HK-2 (cell line): ENCODE measurements at regions not wholly inside any gene's neighbourhood (a gene's known extent, or its start where the extent isn't known, plus 50 kb on each side); places are given as distances from the start of the nearest gene placed in this dataset.
"Not testable (repeated sequence)": the region's sequence is repeated elsewhere in the genome, so short reads cannot be mapped to it uniquely, and the experiment has no call there.

Experiments
- DNase-seq: peaks from one replicate; pipeline ENCODE4 v3.0.0-alpha.2; 2018; ENCODE audit not compliant: unreplicated experiment

DNA sequence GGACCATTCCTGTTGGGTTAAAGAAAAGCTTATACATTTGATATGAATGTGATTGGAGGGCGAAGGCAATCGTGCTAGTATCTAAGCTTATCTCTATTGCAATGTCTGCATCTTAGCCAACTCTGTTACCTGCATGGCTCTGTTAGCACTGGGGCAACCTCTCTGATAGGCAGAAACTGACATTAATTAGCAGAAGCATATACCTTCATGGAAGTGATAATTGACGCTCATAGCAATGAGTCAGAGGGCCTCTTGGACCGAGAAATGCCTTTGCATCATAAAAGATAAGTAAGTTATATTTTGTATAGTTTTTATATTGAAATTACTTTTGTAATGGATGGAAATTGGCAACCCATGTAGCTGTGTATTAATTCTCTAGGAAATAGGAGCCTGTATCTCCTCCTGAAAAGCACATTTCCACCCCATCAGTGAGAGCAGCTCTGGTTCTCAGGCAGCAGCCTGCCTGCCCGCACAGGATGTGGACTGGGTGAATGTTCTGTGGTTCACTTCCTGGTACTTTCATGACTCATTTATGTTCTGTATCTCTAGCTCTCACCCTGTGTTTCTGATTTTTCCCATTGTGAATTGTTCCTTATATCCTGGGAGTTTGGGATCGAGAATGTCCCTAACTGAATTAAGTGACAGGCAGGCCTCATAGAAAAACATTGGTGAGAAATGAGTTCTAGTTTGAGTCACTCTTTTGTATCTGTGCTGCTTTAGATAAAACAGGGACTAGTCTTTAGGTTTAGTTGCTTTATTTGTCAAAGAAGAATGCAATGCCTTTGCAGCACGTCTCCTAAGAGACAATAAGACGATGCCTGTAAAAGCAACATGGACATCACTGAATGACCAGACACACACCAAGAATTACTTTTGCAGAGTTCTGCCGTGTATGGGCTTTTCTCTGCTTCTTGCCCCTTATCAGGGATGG, 344.9 kb downstream of the DCDC2C start:
- peak; percentile 8 for DNase-seq

- DNase-seq = no peak
Measured at GRCh38 chr2:4049463-4049862, 346.1 kb downstream of the DCDC2C start.

- no peak for DNase-seq
Measured at GRCh38 chr2:4053769-4054493, 350.6 kb downstream of the DCDC2C start.

- no peak for DNase-seq
Measured at GRCh38 chr2:4066217-4066616, 362.8 kb downstream of the DCDC2C start.

GRCh38 chr2:4073026-4073569, 369.7 kb downstream of the DCDC2C start:
- no peak for DNase-seq

DNA sequence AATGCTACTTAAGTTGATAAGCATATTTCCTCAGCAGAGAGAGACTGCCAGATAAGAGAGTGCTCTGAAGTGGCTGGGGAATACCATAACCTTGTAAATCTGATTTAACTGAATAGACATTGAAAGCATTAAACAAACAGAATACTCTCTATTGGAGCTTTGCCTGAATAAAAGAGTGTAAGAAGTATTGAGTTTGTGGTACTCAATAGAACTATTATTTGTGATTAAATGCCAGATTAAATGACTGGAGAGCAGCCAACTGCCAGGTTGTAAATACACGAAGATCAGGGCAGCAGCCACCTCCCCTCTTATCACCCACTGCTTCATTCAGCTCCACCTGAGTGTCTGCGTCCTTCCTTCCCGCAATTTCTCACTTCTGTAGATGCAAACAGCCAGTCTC, 373.6 kb downstream of the DCDC2C start:
- DNase-seq = no peak

- DNase-seq = no peak
Measured at GRCh38 chr2:4085186-4085585, 381.8 kb downstream of the DCDC2C start.

- DNase-seq = no peak
Measured at GRCh38 chr2:4090668-4091630, 387.6 kb downstream of the DCDC2C start.

DNA sequence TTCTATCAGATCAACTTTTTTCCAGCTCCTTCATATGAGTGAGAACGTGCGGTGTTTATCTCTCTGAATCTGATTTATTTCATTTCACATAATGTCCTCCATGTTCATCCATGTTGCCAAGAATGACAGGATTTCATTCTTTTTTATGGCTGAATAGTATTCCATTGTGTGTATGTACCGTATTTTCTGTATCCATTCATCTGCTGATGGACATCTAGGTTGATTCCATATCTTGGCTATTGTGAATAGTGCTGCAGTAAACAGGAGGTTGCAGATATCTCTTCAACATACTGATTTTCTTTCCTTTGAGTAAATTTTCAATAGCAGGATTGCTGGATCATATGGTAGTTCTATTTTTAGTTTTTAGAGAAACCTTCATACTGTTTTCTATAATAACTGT, 388.5 kb downstream of the DCDC2C start:
- no peak for DNase-seq

DNA sequence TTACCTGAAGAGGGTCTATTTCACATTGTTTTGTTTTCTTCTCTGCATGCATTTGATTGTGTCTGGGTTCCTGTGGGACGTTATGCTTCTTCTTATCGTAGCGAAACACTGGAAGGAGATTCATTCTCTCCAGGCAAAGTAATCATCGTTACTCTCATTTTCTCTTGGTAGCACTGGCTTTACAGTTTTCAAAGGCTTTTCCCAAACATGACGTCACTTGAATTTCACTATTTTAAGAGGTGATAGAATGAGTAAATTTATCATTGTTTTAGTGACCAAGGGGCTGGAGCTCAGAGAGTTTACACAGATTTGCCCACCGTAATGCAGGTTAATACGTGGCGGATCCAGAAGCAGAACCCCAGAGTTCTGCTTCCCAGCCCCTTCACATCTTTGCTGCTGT, 391.4 kb downstream of the DCDC2C start:
- DNase-seq = no peak

- DNase-seq = no peak
Measured at GRCh38 chr2:4096978-4097766, 393.8 kb downstream of the DCDC2C start.

- no peak for DNase-seq
Measured at GRCh38 chr2:4098137-4098536, 394.8 kb downstream of the DCDC2C start.

GRCh38 chr2:4101936-4102335, 398.6 kb downstream of the DCDC2C start:
- DNase-seq = no peak

DNA sequence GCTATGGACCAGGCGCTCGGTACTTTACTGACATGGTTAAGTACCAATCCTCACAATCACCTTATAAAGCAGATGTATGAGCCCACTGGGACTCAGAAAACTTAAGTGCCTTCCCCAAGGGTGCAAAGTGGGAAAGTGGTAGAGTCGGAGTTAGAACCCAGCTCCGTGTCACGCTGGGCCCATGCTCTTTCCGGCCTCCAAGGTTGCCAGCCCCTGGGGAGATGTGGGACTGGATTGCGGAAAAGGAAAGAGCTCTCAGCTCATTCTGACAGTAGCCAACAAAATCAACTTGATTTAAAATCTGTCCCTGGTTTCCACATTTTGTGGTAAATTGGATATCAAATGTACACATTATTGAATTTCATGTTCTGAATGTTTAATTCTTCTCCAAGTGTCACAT, 403.8 kb downstream of the DCDC2C start:
- DNase-seq = no peak

DNA sequence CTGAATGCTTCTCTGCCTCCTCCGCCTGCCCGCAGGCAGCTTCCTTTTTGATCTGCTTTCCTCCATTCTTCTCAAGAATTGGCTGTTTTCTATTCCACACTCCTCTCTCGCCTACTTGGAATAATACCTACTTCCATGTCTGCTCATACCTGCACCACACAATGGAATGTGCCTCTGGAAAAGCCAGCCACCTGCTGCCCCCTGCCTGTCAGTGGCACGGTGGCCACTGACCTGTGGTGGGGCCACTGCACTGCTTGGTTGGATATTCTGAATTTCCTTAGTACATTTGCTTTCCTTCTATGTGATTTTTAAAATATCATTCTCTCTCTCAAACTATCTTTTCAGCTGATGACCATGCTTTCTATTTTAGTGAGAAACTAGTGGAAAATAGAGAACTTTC, 406.9 kb downstream of the DCDC2C start:
- DNase-seq = no peak

DNA sequence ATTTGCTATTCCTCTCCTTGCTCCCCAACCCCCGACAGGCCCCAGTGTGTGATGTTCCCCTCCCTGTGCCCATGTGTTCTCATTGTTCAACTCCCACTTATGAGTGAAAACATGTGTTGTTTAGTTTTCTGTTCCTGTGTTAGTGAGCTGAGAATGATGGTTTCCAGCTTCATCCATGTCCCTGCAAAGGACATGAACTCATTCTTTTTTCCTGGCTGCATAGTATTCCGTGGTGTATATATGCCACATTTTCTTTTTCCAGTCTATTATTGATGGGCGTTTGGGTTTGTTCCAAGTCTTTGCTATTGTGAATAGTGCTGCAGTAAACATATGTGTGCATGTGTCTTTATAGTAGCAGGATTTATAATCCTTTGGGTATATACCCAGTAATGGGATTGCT, 412.1 kb downstream of the DCDC2C start:
- DNase-seq = not testable (repeated sequence)

GRCh38 chr2:4122726-4123125, 419.4 kb downstream of the DCDC2C start:
- no peak for DNase-seq

DNA sequence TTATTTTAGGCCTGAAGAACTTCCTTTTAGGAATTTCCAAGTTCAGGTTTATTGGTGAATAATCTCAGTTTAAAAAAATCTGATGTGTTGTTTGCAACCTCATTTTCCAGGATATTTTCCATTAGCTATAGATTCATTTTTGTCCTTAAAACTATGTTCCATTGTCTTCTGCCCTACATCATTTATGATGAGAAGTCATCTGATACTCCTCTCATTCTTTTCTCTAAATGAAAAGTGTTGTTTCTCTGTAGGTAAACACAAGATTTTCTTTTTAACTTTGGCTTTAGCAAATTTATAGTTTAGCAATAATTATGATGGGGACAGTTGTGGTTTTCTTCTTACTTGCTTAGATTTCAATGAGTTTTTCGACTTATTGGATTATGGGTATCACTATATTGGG, 427.3 kb downstream of the DCDC2C start:
- DNase-seq = no peak

GRCh38 chr2:4134551-4135550, 431.5 kb downstream of the DCDC2C start:
- DNase-seq = no peak

DNA sequence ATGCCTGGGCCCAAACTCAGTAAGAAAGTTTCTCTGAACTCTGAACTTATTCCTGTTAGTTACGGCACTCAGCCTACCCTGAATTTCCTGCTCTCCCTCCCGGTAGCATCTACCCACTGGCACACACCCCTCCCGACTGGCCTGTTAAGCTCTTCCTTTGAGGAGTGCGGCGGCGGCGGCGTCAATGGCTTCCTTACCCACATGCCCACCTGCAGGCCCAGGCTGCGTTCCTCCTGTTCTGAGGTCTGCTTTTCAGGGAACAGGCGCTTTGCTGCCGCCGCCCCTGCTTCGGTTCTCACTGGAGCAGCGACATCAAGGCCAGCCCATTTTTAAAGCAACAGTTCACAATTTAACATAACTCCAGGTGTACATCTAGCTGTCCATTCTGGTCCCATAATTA, 432.4 kb downstream of the DCDC2C start:
- no peak for DNase-seq
